ENCODE measurements at regions not wholly inside any gene's neighbourhood (a gene's known extent, or its start where the extent isn't known, plus 50 kb on each side); places are given as distances from the start of the nearest gene placed in this dataset.

GRCh38 chr1:37171691-37172090 is 137.4 kb upstream of the GRIK3 start:
- 61 to 72% methylated on average over 2 of the region's 8 CpGs for WGBS, 2 donors (ENCODE audit: low coverage in 1 of 2)
- TF ChIP-seq EP300 (IDR thresholded peaks at IDR 0.05) (no peak), POLR2A (IDR thresholded peaks at IDR 0.05) (no peak), POLR2AphosphoS5 (IDR thresholded peaks at IDR 0.05) (no peak), CTCF (IDR thresholded peaks at IDR 0.05) (no peak)
- no peak overlapping the region for H3K4me3 ChIP-seq

GRCh38 chr1:37174341-37174740 is 140.0 kb upstream of the GRIK3 start:
- Histone ChIP-seq H3K4me3 (no peak overlapping the region), H3K4me1 (no peaks in the 10 kb centered on the region), H3K27me3 (peaks cover 74% of the 10 kb centered on the region), H3K27ac (no peak overlapping the region), H3K36me3 (no peaks in the 10 kb centered on the region), H3K9me3 (no peaks in the 10 kb centered on the region)
- WGBS, 2 donors (ENCODE audit: low coverage in 1 of 2) = 59 to 60% methylated on average over 3 of the region's 3 CpGs
- TF ChIP-seq POLR2A (IDR thresholded peaks at IDR 0.05) (no peak), CTCF (IDR thresholded peaks at IDR 0.05) (no peak), EP300 (IDR thresholded peaks at IDR 0.05) (no peak), POLR2AphosphoS5 (IDR thresholded peaks at IDR 0.05) (no peak)
- ATAC-seq = no peak

More at GRCh38 chr1:37171691-37172090, 137.4 kb upstream of the GRIK3 start:
- no peaks in the 10 kb centered on the region for H3K36me3 ChIP-seq
- peaks cover 0 to 6% (median 0%) of the 10 kb centered on the region in 3 donors for H3K9me3 ChIP-seq
- ATAC-seq = no peak
- H3K4me1 ChIP-seq = no peaks in the 10 kb centered on the region
- no peak overlapping the region for H3K27ac ChIP-seq
- peaks cover 58% of the 10 kb centered on the region for H3K27me3 ChIP-seq

GRCh38 chr1:37174876-37175275 is 140.6 kb upstream of the GRIK3 start:
- WGBS, 2 donors (ENCODE audit: low coverage in 1 of 2) = 24% methylated on average over 2 of the region's 2 CpGs; no CpG with 5 or more reads in 1 of the 2 donors
- Histone ChIP-seq H3K4me3 (no peak overlapping the region), H3K36me3 (no peaks in the 10 kb centered on the region), H3K27me3 (peaks cover 74% of the 10 kb centered on the region), H3K27ac (no peak overlapping the region), H3K4me1 (no peaks in the 10 kb centered on the region), H3K9me3 (no peaks in the 10 kb centered on the region)
- TF ChIP-seq EP300 (IDR thresholded peaks at IDR 0.05) = no peak
- no peak for TF ChIP-seq POLR2AphosphoS5 (IDR thresholded peaks at IDR 0.05)
- no peak for TF ChIP-seq CTCF (IDR thresholded peaks at IDR 0.05)
- no peak for TF ChIP-seq POLR2A (IDR thresholded peaks at IDR 0.05)
- no peak for ATAC-seq

GRCh38 chr1:37175666-37176215 is 141.4 kb upstream of the GRIK3 start:
- Histone ChIP-seq H3K27ac (no peak overlapping the region), H3K36me3 (no peaks in the 10 kb centered on the region), H3K9me3 (no peaks in the 10 kb centered on the region), H3K4me3 (no peak overlapping the region), H3K4me1 (no peaks in the 10 kb centered on the region), H3K27me3 (peaks cover 73% of the 10 kb centered on the region)
- TF ChIP-seq POLR2AphosphoS5 (IDR thresholded peaks at IDR 0.05) (no peak), CTCF (IDR thresholded peaks at IDR 0.05) (no peak), EP300 (IDR thresholded peaks at IDR 0.05) (no peak), POLR2A (IDR thresholded peaks at IDR 0.05) (no peak)
- no peak for ATAC-seq

GRCh38 chr1:37176269-37176668 is 142.0 kb upstream of the GRIK3 start:
- Histone ChIP-seq H3K9me3 (no peaks in the 10 kb centered on the region), H3K4me3 (no peak overlapping the region), H3K27me3 (peaks cover 75% of the 10 kb centered on the region), H3K36me3 (no peaks in the 10 kb centered on the region), H3K27ac (no peak overlapping the region), H3K4me1 (no peaks in the 10 kb centered on the region)
- WGBS, 2 donors (ENCODE audit: low coverage in 1 of 2) = 82% methylated on average over 1 of the region's 1 CpG; no CpG with 5 or more reads in 1 of the 2 donors
- ATAC-seq = no peak
- no peak for TF ChIP-seq POLR2AphosphoS5 (IDR thresholded peaks at IDR 0.05)
- no peak for TF ChIP-seq POLR2A (IDR thresholded peaks at IDR 0.05)
- TF ChIP-seq EP300 (IDR thresholded peaks at IDR 0.05) = no peak
- TF ChIP-seq CTCF (IDR thresholded peaks at IDR 0.05) = no peak
